Choroid plexus epithelial cell (primary cell): ENCODE measurements at regions not wholly inside any gene's neighbourhood (a gene's known extent, or its start where the extent isn't known, plus 50 kb on each side); places are given as distances from the start of the nearest gene placed in this dataset.

Source experiments
- DNase-seq: peaks from one replicate; pipeline ENCODE4 v3.0.0-alpha.2; 2010; ENCODE audit warnings: low read depth
- H3K4me3 ChIP-seq: 2 replicates; pipeline ENCODE4 v1.5.1; 2011; ENCODE audit warnings: low read depth, mild to moderate bottlenecking, control low read depth, low read length, moderate library complexity
- TF ChIP-seq, protein P1 (sequence below): conservative IDR thresholded peaks from 2 replicates; pipeline ENCODE4 v1.5.1; 2011; ENCODE audit warnings: low read depth, mild to moderate bottlenecking, control low read depth, inconsistent platforms, low read length, moderate library complexity

DNA sequence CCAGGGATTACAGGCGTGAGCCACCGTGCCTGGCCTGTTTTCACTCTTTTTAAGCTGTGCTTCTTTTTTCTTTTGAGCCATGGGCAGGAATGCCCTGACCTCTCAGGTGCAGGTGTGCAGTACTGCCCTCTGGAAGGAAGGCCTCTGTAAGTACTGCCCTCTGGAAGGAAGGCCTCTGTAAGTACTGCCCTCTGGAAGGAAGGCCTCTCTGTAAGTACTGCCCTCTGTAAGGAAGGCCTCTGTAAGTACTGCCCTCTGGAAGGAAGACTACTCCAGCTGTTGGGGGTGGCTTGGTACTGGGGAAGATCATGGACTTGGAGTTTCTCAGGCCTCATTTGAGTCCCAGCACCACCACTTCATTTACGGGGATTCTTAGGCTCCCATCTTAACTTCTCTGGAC is 248.5 kb upstream of the ID2 start:
- TF ChIP-seq, protein P1, sequence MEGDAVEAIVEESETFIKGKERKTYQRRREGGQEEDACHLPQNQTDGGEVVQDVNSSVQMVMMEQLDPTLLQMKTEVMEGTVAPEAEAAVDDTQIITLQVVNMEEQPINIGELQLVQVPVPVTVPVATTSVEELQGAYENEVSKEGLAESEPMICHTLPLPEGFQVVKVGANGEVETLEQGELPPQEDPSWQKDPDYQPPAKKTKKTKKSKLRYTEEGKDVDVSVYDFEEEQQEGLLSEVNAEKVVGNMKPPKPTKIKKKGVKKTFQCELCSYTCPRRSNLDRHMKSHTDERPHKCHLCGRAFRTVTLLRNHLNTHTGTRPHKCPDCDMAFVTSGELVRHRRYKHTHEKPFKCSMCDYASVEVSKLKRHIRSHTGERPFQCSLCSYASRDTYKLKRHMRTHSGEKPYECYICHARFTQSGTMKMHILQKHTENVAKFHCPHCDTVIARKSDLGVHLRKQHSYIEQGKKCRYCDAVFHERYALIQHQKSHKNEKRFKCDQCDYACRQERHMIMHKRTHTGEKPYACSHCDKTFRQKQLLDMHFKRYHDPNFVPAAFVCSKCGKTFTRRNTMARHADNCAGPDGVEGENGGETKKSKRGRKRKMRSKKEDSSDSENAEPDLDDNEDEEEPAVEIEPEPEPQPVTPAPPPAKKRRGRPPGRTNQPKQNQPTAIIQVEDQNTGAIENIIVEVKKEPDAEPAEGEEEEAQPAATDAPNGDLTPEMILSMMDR: no peak
- DNase-seq: no peak
- no peak overlapping the region for H3K4me3 ChIP-seq

GRCh38 chr2:8435608-8436007 is 246.2 kb upstream of the ID2 start:
- TF ChIP-seq, protein P1: no peak
- H3K4me3 ChIP-seq: no peak overlapping the region
- no peak for DNase-seq

DNA sequence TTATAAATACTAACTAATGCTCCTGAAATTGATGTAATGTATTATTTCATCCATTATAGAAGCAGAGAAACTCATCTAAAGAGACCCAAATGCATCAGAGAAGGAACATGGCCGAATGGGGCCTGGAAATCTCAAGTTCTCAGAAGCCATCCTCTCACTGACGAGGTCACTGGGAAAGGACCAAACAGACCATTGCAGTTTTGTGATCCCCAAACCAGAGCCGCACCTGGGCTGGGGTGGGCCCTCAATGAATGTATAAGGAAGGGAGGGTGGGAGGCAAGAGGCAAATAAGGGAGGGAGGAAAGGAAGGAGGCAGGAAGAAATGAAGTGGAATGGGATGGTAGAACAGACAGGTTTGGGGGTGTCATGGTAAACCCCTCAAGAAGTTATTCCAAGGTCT is 245.3 kb upstream of the ID2 start:
- TF ChIP-seq, protein P1: no peak
- no peak overlapping the region for H3K4me3 ChIP-seq
- DNase-seq: no peak

- no peak overlapping the region for H3K4me3 ChIP-seq
- no peak for DNase-seq
- TF ChIP-seq, protein P1: no peak
These were observed 244.5 kb upstream of the ID2 start for GRCh38 chr2:8437228-8437948.

DNA sequence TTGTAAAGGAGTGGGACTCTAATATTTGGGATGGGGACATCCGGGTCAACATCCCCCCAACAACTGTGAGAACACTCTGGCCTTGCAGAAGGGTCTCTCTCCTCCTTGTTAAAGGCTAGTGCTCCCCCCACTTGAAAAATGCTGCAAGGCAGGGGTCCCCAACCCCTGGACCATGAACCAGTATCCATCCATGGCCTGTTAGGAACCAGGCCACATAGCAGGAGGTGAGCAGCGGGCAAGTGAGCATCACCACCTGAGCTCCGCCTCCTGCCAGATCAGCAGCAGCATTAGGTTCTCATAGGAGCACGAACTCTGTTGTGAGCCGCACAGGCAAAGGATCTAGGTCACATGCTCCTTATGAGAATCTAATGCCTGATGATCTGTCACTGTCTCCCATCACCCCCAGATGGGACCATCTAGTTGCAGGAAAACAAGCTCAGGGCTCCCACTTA is 243.9 kb upstream of the ID2 start:
- no peak overlapping the region for H3K4me3 ChIP-seq
- DNase-seq: no peak
- TF ChIP-seq, protein P1: no peak

DNA sequence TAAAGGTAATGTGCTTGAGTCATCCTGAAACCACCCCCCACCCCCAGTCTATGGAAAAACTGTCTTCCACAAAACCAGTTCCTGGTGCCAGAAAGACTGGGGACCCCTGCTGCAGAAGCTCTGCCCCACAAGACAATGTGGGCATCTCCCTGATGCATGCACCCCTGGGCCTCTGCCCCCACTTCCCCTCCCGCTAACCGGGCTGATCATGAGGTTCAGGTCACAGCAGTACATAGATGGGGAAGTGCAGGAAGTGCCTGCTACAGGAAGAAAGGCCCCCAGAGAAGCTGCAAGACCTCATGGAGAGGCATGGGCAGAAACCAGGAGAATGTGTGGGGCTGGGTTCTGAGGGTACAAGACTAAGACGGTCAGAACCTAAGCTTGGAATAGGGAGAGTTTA is 243.4 kb upstream of the ID2 start:
- TF ChIP-seq, protein P1: no peak
- DNase-seq: no peak
- H3K4me3 ChIP-seq: no peak overlapping the region

- TF ChIP-seq, protein P1: no peak
- no peak for DNase-seq
- H3K4me3 ChIP-seq: no peak overlapping the region
These were observed 242.9 kb upstream of the ID2 start for GRCh38 chr2:8438996-8439395.
